Esophagus (tissue), 2 donors: ENCODE measurements at regions not wholly inside any gene's neighbourhood (a gene's known extent, or its start where the extent isn't known, plus 50 kb on each side); places are given as distances from the start of the nearest gene placed in this dataset.

ENCODE experiments used
- H3K27ac ChIP-seq, 2 donors: one replicate each; pipeline ENCODE4 v1.5.1; 2013; ENCODE audit warnings: low read depth in 2 of 2, mild to moderate bottlenecking in 2 of 2, inconsistent platforms in 1 of 2, low read length in 1 of 2, moderate library complexity in 1 of 2
- H3K27me3 ChIP-seq, 2 donors: one replicate each; pipeline ENCODE4 v1.6.1; 2013; ENCODE audit warnings: low read length in 2 of 2, control low read depth in 1 of 2, mild to moderate bottlenecking in 1 of 2; ENCODE audit not compliant: insufficient read depth in 2 of 2, control insufficient read depth in 1 of 2
- H3K36me3 ChIP-seq, 2 donors: one replicate each; pipeline ENCODE4 v1.6.1; 2013; ENCODE audit warnings: low read length in 1 of 2; ENCODE audit not compliant: control insufficient read depth in 2 of 2, insufficient read depth in 2 of 2
- H3K4me1 ChIP-seq, 2 donors: one replicate each; pipeline ENCODE4 v1.6.1; 2013; ENCODE audit warnings: low read length in 1 of 2; ENCODE audit not compliant: control insufficient read depth in 2 of 2, insufficient read depth in 2 of 2
- H3K4me3 ChIP-seq, 2 donors: one replicate each; pipeline ENCODE4 v1.5.1; 2013; ENCODE audit warnings: low read length in 2 of 2, mild to moderate bottlenecking in 2 of 2, low read depth in 1 of 2, moderate library complexity in 1 of 2
- H3K9me3 ChIP-seq, 2 donors: one replicate each; pipeline ENCODE4 v1.6.1; 2013; ENCODE audit warnings: mild to moderate bottlenecking in 2 of 2, low read depth in 1 of 2, low read length in 1 of 2, moderate library complexity in 1 of 2; ENCODE audit not compliant: control insufficient read depth in 2 of 2, insufficient read depth in 1 of 2
- WGBS, 2 donors: extraction: QIAGEN DNeasy Blood & Tissue Kit; methylation state at CpG; one replicate each; pipeline ENCODE4 v1.1.7; 2013; 5-methylcytosine and 5-hydroxymethylcytosine counted together
- donor health status: healthy with polysubstance abuse.
- donor health status: Bipolar disorder and iron deficiency.

GRCh38 chr16:79914961-79915720, 314.6 kb upstream of the MAF start:
- H3K27ac ChIP-seq, result no peak overlapping the region
- no peaks in the 10 kb centered on the region for H3K4me1 ChIP-seq
- 59 to 79% methylated on average over 5 of the region's 5 CpGs for WGBS, 2 donors
- H3K9me3 ChIP-seq, result no peaks in the 10 kb centered on the region
- no peaks in the 10 kb centered on the region for H3K36me3 ChIP-seq
- no peaks in the 10 kb centered on the region for H3K27me3 ChIP-seq
- H3K4me3 ChIP-seq, result no peak overlapping the region

GRCh38 chr16:79912592-79913310, 312.2 kb upstream of the MAF start:
- Histone ChIP-seq H3K27me3 (no peaks in the 10 kb centered on the region), H3K4me1 (no peaks in the 10 kb centered on the region), H3K9me3 (no peaks in the 10 kb centered on the region), H3K36me3 (no peaks in the 10 kb centered on the region), H3K27ac (no peak overlapping the region), H3K4me3 (no peak overlapping the region)
- WGBS, 2 donors, result 80 to 82% methylated on average over 7 of the region's 7 CpGs

DNA sequence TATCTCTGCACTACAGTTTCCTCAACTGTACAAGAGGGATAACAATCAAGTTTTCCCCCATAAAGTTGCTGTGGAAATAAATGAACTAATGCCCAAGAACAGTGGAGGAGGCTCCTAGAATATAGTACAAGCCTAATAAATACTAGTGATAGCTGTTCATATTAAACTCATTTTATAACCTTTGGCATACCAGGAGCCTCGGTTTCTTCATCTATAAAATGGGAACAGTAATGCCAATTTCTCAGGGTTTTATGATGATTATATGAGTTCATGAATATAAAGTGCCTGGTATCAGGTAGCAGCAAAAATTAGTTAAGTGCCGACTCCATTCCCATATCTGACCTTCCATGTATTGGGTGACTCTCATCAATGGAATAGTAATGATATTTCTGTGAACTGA, 311.1 kb upstream of the MAF start:
- Histone ChIP-seq H3K27me3 (no peaks in the 10 kb centered on the region), H3K36me3 (no peaks in the 10 kb centered on the region), H3K4me1 (no peaks in the 10 kb centered on the region), H3K27ac (no peak overlapping the region), H3K4me3 (no peak overlapping the region), H3K9me3 (no peaks in the 10 kb centered on the region)
- 91 to 93% methylated on average over 2 of the region's 2 CpGs for WGBS, 2 donors

DNA sequence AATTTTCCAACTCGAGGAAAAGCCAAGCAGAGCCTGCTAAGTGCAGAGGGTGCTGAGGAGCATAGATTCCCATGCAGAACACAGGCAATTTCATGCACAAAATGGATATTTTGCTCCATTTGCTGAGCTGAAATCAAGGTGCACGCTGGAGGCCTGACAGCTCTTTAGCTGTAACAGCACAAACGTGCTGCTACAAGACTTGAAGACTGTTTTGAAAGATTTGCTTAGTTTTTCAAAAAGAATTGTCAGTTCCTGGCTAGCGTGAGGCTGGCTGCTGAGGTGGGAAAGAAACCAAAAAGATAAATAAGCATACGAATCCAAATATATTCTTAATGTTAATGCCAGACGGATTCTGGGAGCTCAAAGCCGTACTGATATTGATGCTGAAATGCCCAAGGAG, 309.0 kb upstream of the MAF start:
- 35 to 50% methylated on average over 7 of the region's 7 CpGs for WGBS, 2 donors
- H3K4me1 ChIP-seq, result no peaks in the 10 kb centered on the region
- H3K4me3 ChIP-seq, result no peak overlapping the region
- H3K27me3 ChIP-seq, result no peaks in the 10 kb centered on the region
- H3K9me3 ChIP-seq, result no peaks in the 10 kb centered on the region
- no peak overlapping the region for H3K27ac ChIP-seq
- H3K36me3 ChIP-seq, result no peaks in the 10 kb centered on the region

DNA sequence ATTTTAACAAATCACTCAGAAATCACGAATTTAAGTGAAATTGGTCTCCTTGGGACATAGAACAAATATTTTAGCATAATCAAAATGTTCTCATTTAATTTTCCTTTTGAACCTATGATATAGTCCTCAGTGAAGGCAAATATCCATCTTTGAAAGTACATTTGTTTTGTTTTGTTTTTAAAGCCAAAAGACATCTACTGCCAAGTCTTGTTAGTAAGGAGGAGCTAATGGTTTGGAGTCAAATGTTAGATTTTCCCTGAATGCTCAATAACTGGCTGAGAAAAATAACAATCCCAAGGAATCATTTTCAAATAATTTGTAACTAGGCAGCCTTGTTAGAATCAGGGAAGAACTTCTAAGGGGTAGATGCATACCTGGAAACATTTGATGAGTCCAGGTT, 302.9 kb upstream of the MAF start:
- 76% methylated on average over 1 of the region's 1 CpG for WGBS, 2 donors

GRCh38 chr16:79902351-79902750, 301.8 kb upstream of the MAF start:
- WGBS, 2 donors, result 86 to 88% methylated on average over 4 of the region's 4 CpGs
- no peaks in the 10 kb centered on the region for H3K4me1 ChIP-seq
- H3K27me3 ChIP-seq, result no peaks in the 10 kb centered on the region
- H3K27ac ChIP-seq, result no peak overlapping the region
- no peaks in the 10 kb centered on the region for H3K36me3 ChIP-seq
- H3K9me3 ChIP-seq, result no peaks in the 10 kb centered on the region
- no peak overlapping the region for H3K4me3 ChIP-seq

More for the DNA sequence above, 302.9 kb upstream of the MAF start:
- H3K27ac ChIP-seq, result no peak overlapping the region
- H3K9me3 ChIP-seq, result no peaks in the 10 kb centered on the region
- H3K4me1 ChIP-seq, result no peaks in the 10 kb centered on the region
- H3K27me3 ChIP-seq, result no peaks in the 10 kb centered on the region
- H3K36me3 ChIP-seq, result no peaks in the 10 kb centered on the region
- H3K4me3 ChIP-seq, result no peak overlapping the region

- Histone ChIP-seq H3K9me3 (no peaks in the 10 kb centered on the region), H3K4me1 (no peaks in the 10 kb centered on the region), H3K27me3 (no peaks in the 10 kb centered on the region), H3K4me3 (no peak overlapping the region), H3K27ac (no peak overlapping the region), H3K36me3 (no peaks in the 10 kb centered on the region)
- WGBS, 2 donors, result 91% methylated on average over 4 of the region's 4 CpGs
These were observed 301.0 kb upstream of the MAF start for GRCh38 chr16:79901522-79901921.

GRCh38 chr16:79899716-79900115, 299.2 kb upstream of the MAF start:
- H3K27ac ChIP-seq, result no peak overlapping the region
- H3K4me3 ChIP-seq, result no peak overlapping the region
- no peaks in the 10 kb centered on the region for H3K9me3 ChIP-seq
- no peaks in the 10 kb centered on the region for H3K4me1 ChIP-seq
- H3K27me3 ChIP-seq, result no peaks in the 10 kb centered on the region
- H3K36me3 ChIP-seq, result no peaks in the 10 kb centered on the region

DNA sequence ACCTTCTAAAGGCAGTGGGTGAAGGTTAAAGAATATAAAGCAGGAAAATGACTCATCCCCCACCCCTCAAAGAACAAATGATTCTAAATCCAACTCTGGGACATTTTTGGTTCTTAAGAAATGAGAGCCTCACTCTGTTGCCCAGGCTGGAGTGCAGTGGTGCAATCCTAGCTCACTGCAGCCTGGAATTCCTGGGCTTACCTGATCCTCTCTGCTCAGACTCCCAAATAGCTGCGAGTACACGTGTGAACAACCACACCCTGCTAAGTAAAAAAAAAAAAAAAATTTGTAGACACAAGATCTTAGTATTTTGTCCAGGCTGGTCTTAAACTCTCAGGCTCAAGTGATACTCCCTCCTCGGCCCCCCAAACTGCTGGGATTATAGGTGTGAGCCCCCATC, 298.8 kb upstream of the MAF start:
- Histone ChIP-seq H3K9me3 (no peaks in the 10 kb centered on the region), H3K27me3 (no peaks in the 10 kb centered on the region), H3K27ac (no peak overlapping the region), H3K4me3 (no peak overlapping the region), H3K4me1 (no peaks in the 10 kb centered on the region), H3K36me3 (no peaks in the 10 kb centered on the region)
- WGBS, 2 donors, result 54 to 67% methylated on average over 3 of the region's 3 CpGs

DNA sequence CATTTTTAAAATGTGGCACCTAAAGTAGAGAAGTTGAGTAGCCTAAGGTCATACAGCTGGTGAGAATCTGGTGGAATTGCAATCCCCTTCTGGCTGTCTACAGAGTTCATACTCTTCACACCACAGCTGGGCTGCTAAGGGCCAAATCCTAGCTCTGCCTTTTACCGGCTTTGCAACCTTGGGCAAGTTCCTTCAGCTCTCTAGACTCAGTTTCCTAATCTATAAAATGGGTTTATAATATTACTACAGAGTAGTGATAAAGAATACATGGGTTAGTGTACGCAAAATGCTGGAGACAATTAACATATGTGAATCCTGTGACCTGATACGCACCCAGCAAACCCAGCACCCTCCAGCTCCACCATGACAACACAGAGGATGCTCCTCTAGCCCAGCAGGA, 298.2 kb upstream of the MAF start:
- Histone ChIP-seq H3K9me3 (no peaks in the 10 kb centered on the region), H3K4me3 (no peak overlapping the region), H3K27me3 (no peaks in the 10 kb centered on the region), H3K36me3 (no peaks in the 10 kb centered on the region), H3K4me1 (no peaks in the 10 kb centered on the region), H3K27ac (no peak overlapping the region)
- WGBS, 2 donors, result 95 to 97% methylated on average over 3 of the region's 3 CpGs
